ENCODE measurements at regions not wholly inside any gene's neighbourhood (a gene's known extent, or its start where the extent isn't known, plus 50 kb on each side); places are given as distances from the start of the nearest gene placed in this dataset.

DNA sequence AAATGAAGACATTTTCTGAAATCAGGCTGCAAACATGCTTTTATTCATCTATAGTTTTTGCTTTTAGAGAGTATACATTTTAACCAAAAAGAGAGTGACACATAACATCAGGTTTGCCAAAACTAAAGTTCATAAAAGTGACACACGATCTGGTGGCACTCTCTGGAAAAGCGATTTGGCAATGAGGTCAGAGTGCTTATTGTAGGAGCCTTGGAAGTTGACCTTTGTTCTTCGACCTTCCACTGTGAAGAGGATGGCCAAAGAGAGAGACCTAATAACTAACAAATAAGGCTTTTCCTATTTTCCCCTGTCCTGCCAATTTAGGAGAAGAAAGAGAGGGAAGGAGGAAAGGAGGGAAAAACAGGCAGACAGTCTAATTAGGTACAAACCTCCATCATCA is 230.1 kb downstream of the SIM1 start:
- Histone ChIP-seq H3K27ac (no peak overlapping the region), H3K9me3 (no peaks in the 10 kb centered on the region), H3K27me3 (no peaks in the 10 kb centered on the region), H3K4me3 (no peak overlapping the region), H3K4me1 (no peaks in the 10 kb centered on the region), H3K36me3 (no peaks in the 10 kb centered on the region)
- DNase-seq, result no peak
- intact Hi-C loops (cut with DNase I), result no loop called here
- WGBS, 4 donors, result 73 to 81% (median 79%) methylated on average over 3 of the region's 3 CpGs
- no peak for ATAC-seq
- no peak for TF ChIP-seq POLR2A (IDR thresholded peaks at IDR 0.05)

DNA sequence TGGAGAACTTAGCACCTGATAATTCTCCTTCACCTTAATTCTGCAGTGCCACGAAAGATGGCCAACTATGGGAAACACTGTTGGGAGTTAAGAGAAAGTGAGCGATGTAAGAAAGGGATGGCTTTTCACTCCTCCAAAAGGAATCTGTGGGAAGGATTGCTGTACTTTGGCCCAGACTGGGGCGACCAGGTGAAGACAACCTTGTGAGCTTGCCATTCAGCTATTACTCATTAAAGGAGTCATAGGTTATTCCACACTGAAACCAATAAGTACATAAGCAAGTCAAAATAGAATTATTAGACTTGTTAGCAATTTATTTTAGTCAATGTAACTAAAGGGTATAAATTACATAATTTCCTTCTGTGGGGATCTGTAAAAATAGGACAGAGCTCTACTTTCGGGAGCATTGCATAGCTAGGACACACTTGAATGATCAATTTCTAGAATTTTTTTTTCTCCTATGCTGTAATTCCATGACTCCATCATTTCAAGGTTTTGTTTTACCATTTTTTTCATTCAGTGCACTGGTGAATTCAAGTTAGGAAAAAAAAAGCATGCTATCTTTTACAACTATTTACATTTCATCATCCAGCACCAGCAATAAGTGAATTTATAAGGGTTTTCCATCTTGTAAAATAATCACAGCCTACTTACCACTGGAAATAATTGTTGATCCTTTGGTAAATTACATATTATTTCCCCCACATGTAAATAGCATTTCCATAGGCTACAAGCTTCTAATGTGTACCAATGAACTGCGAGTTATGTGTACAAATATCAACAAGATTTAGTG is 231.7 kb downstream of the SIM1 start:
- TF ChIP-seq POLR2A (IDR thresholded peaks at IDR 0.05), result no peak
- TF ChIP-seq, protein P1, sequence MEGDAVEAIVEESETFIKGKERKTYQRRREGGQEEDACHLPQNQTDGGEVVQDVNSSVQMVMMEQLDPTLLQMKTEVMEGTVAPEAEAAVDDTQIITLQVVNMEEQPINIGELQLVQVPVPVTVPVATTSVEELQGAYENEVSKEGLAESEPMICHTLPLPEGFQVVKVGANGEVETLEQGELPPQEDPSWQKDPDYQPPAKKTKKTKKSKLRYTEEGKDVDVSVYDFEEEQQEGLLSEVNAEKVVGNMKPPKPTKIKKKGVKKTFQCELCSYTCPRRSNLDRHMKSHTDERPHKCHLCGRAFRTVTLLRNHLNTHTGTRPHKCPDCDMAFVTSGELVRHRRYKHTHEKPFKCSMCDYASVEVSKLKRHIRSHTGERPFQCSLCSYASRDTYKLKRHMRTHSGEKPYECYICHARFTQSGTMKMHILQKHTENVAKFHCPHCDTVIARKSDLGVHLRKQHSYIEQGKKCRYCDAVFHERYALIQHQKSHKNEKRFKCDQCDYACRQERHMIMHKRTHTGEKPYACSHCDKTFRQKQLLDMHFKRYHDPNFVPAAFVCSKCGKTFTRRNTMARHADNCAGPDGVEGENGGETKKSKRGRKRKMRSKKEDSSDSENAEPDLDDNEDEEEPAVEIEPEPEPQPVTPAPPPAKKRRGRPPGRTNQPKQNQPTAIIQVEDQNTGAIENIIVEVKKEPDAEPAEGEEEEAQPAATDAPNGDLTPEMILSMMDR (IDR thresholded peaks at IDR 0.05), result no peak
- WGBS, 4 donors, result 89 to 93% (median 90%) methylated on average over 5 of the region's 5 CpGs
- intact Hi-C loops (cut with DNase I), result no loop called here
- Histone ChIP-seq H3K9me3 (no peaks in the 10 kb centered on the region), H3K27ac (no peak overlapping the region), H3K36me3 (no peaks in the 10 kb centered on the region), H3K4me1 (peaks cover 0 to 8% (median 0%) of the 10 kb centered on the region in 12 donors), H3K27me3 (peaks cover 0 to 4% (median 0%) of the 10 kb centered on the region in 9 donors), H3K4me3 (no peak overlapping the region)
- DNase-seq (no peak), ATAC-seq (no peak)

DNA sequence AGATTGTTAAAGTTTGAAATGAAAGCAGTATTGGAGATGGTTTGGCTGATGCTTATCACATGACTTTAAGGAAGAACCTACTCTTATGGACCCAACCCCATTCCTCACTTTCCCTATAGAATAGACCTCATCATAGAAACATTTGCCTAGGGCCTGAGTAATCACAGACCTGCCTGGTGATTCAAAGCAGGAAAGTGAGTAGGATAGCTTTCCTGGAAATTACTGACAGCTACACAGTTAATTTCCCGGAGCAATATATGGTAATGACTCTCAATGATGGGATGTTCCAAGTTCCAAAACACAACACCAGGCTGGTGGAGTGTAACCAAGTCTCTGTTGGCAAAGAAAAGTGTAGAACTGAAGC is 233.8 kb downstream of the SIM1 start:
- intact Hi-C loops (cut with DNase I), result no loop called here
- ATAC-seq, result no peak
- no peak for DNase-seq
- H3K27ac ChIP-seq, result no peak overlapping the region
- H3K4me3 ChIP-seq, result no peak overlapping the region
- H3K4me1 ChIP-seq, result peaks cover 0 to 8% (median 0%) of the 10 kb centered on the region in 12 donors
- TF ChIP-seq POLR2A (IDR thresholded peaks at IDR 0.05), result no peak
- TF ChIP-seq, protein P1 (IDR thresholded peaks at IDR 0.05), result no peak
- peaks cover 0 to 4% (median 0%) of the 10 kb centered on the region in 9 donors for H3K27me3 ChIP-seq
- H3K9me3 ChIP-seq, result no peaks in the 10 kb centered on the region
- H3K36me3 ChIP-seq, result no peaks in the 10 kb centered on the region
- 50 to 67% (median 60%) methylated on average over 1 of the region's 1 CpG for WGBS, 4 donors

DNA sequence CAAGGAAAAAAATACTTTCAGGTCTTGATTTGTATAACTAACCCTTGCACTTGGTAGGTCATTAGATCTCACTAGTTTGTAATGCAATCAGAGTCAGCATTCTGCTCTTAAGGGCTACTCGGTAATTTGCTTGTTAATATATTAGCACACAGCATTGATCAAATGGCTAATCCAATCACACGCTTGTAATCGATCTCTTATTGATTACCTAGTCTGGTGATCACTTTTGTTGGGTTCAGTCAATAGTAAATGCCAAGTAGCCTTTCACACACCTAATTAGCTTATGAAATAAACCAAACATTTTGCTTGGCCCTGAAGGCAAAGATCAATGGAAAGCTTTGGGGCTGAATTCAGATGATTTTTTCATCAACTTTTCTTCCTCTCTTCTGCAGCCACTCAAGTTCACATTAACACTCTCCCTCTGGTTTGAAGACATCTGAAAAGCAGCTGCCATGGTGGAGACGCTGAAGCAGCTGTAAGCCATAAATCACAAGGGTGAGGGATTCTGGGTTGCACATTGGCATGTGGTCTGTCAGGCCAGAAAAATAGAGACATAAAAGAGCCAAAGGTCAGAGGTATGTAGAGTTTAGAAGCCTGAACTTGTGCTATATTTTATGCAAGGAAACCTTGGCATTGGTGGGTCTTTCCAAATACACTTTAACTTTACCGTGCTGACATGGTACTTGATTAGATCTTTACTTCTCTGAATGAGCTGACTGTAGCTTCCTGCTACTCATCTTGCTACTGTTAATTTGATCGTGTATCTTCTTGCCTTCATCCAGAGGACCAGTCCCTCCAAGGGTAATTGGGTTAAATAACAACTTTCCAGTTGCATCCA is 234.4 kb downstream of the SIM1 start:
- 90 to 93% (median 91%) methylated on average over 6 of the region's 6 CpGs for WGBS, 4 donors
- Histone ChIP-seq H3K4me3 (no peak overlapping the region), H3K27me3 (peaks cover 0 to 4% (median 0%) of the 10 kb centered on the region in 9 donors), H3K9me3 (no peaks in the 10 kb centered on the region), H3K36me3 (no peaks in the 10 kb centered on the region), H3K27ac (no peak overlapping the region), H3K4me1 (peaks cover 0 to 8% (median 0%) of the 10 kb centered on the region in 12 donors)
- ATAC-seq (no peak), DNase-seq (no peak)
- TF ChIP-seq POLR2A (IDR thresholded peaks at IDR 0.05), result no peak
- TF ChIP-seq, protein P1 (IDR thresholded peaks at IDR 0.05), result no peak
- intact Hi-C loops (cut with DNase I), result no loop called here

Measured in heart left ventricle (tissue), 16 donors.